Loucy (cell line): ENCODE measurements at regions not wholly inside any gene's neighbourhood (a gene's known extent, or its start where the extent isn't known, plus 50 kb on each side); places are given as distances from the start of the nearest gene placed in this dataset.

ENCODE experiments used
- H2AFZ ChIP-seq: fragments of 200-600 bp; sonication (generic); 2 replicates; pipeline ENCODE4 v1.6.0; 2016; ENCODE audit warnings: antibody characterized with exemption, mild to moderate bottlenecking, low read length, moderate library complexity
- H3F3A ChIP-seq: fragments of 200-600 bp; 2 replicates; pipeline ENCODE4 v1.6.0; 2016; ENCODE audit warnings: antibody characterized with exemption, low read depth, mild to moderate bottlenecking
- H3K27me3 ChIP-seq: fragments of 200-600 bp; sonication (generic); 2 replicates; pipeline ENCODE4 v1.6.1; 2014; ENCODE audit warnings: low read length, mild to moderate bottlenecking; ENCODE audit not compliant: insufficient read depth, poor library complexity, severe bottlenecking
- H3K36me3 ChIP-seq: fragments of 200-600 bp; sonication (generic); 2 replicates; pipeline ENCODE4 v1.6.1; 2016; ENCODE audit warnings: low read length; ENCODE audit not compliant: insufficient read depth
- H3K4me1 ChIP-seq: fragments of 200-600 bp; sonication (generic); 2 replicates; pipeline ENCODE4 v1.5.1; 2014; ENCODE audit warnings: low read length, mild to moderate bottlenecking; ENCODE audit not compliant: insufficient read depth, poor library complexity, severe bottlenecking
- H3K4me2 ChIP-seq: fragments of 200-600 bp; sonication (generic); 2 replicates; pipeline ENCODE4 v1.6.0; 2014; ENCODE audit warnings: antibody characterized with exemption, low read length, low read depth, mild to moderate bottlenecking; ENCODE audit not compliant: poor library complexity, severe bottlenecking
- H3K4me3 ChIP-seq: fragments of 200-600 bp; sonication (generic); 2 replicates; pipeline ENCODE4 v1.5.1; 2014; ENCODE audit warnings: low read length, mild to moderate bottlenecking, mixed read lengths; ENCODE audit not compliant: poor library complexity, severe bottlenecking
- H3K79me2 ChIP-seq: fragments of 200-600 bp; sonication (generic); 2 replicates; pipeline ENCODE4 v1.6.1; 2014; ENCODE audit warnings: low read length; ENCODE audit not compliant: insufficient read depth
- H3K9ac ChIP-seq: fragments of 200-600 bp; sonication (generic); 2 replicates; pipeline ENCODE4 v1.6.0; 2014; ENCODE audit warnings: mild to moderate bottlenecking, low read depth, low read length, moderate library complexity; ENCODE audit not compliant: poor library complexity, severe bottlenecking
- H3K9me2 ChIP-seq: fragments of 200-600 bp; sonication (generic); replicated peaks from 2 replicates; pipeline ENCODE4 v1.6.1; 2016; ENCODE audit warnings: low read depth, low read length, mixed read lengths
- H3K9me3 ChIP-seq: fragments of 200-600 bp; sonication (generic); 2 replicates; pipeline ENCODE4 v1.6.1; 2014; ENCODE audit warnings: mild to moderate bottlenecking, antibody characterized with exemption, low read length, low read depth; ENCODE audit not compliant: insufficient read depth
- H4K20me1 ChIP-seq: fragments of 200-600 bp; sonication (generic); 2 replicates; pipeline ENCODE4 v1.6.0; 2014; ENCODE audit warnings: antibody characterized with exemption, low read length, mild to moderate bottlenecking; ENCODE audit not compliant: insufficient read depth, poor library complexity, severe bottlenecking
- CTCF ChIP-seq: fragments of 200-600 bp; sonication (generic); conservative IDR thresholded peaks from 2 replicates; pipeline ENCODE4 v1.5.1; 2014; ENCODE audit warnings: mild to moderate bottlenecking, antibody characterized with exemption, low read length
- EZH2phosphoT487 ChIP-seq: fragments of 200-600 bp; IDR thresholded peaks from 2 replicates; pipeline ENCODE4 v1.6.1; 2018; ENCODE audit warnings: antibody characterized with exemption, mild to moderate bottlenecking, moderate library complexity, borderline replicate concordance

DNA sequence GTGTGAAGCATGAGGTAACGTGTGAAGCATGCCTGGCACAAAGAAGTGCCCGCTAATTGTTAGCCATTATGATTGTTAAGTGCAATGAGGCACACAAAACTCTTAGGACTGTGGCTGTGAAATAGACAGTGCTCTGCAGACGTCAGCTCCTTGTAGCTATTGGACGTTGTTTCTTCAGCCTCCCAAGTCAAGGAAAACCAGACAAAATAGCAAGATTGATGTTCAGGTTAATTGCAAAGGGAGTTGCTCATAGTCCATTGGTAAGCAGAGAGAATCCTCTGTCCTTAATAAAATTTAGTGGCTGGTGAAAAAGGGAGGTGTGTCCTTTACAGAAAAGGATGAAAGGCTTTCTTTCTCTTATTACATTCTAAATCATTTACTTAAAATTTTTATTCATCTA, 54.6 kb upstream of the MBP start:
- TF ChIP-seq EZH2phosphoT487 (no peak), CTCF (no peak)
- Histone ChIP-seq H3K4me1 (peaks cover 15% of the 10 kb centered on the region), H3K36me3 (no peaks in the 10 kb centered on the region), H3F3A (no peaks in the 10 kb centered on the region), H3K27me3 (no peaks in the 10 kb centered on the region), H3K9me3 (peaks cover 4% of the 10 kb centered on the region), H2AFZ (no peak overlapping the region), H3K4me2 (no peak overlapping the region), H3K4me3 (no peak overlapping the region), H3K9me2 (no peaks in the 10 kb centered on the region), H4K20me1 (no peaks in the 10 kb centered on the region), H3K79me2 (no peaks in the 10 kb centered on the region), H3K9ac (no peak overlapping the region)

GRCh38 chr18:77191071-77191751, 58.4 kb upstream of the GALR1 start:
- Histone ChIP-seq H3K4me1 (peaks cover 13% of the 10 kb centered on the region), H3K36me3 (no peaks in the 10 kb centered on the region), H3K79me2 (no peaks in the 10 kb centered on the region), H3K4me3 (no peak overlapping the region), H3K9me3 (peaks cover 1% of the 10 kb centered on the region), H3K9me2 (no peaks in the 10 kb centered on the region), H4K20me1 (no peaks in the 10 kb centered on the region), H3K27me3 (no peaks in the 10 kb centered on the region), H3K4me2 (no peak overlapping the region), H3F3A (no peaks in the 10 kb centered on the region), H3K9ac (no peak overlapping the region), H2AFZ (no peak overlapping the region)
- no peak for TF ChIP-seq EZH2phosphoT487
- TF ChIP-seq CTCF = no peak

GRCh38 chr18:77197073-77197472, 52.6 kb upstream of the GALR1 start:
- Histone ChIP-seq H3K4me3 (no peak overlapping the region), H3K36me3 (no peaks in the 10 kb centered on the region), H3K4me2 (no peak overlapping the region), H3K9ac (no peak overlapping the region), H3K79me2 (no peaks in the 10 kb centered on the region), H3K9me2 (no peaks in the 10 kb centered on the region), H2AFZ (no peak overlapping the region), H4K20me1 (no peaks in the 10 kb centered on the region), H3K9me3 (no peaks in the 10 kb centered on the region), H3K27me3 (no peaks in the 10 kb centered on the region), H3K4me1 (peaks cover 12% of the 10 kb centered on the region), H3F3A (no peaks in the 10 kb centered on the region)
- TF ChIP-seq EZH2phosphoT487 (no peak), CTCF (peak; percentile 45)
